Testis (tissue), 2 donors: ENCODE measurements at regions not wholly inside any gene's neighbourhood (a gene's known extent, or its start where the extent isn't known, plus 50 kb on each side); places are given as distances from the start of the nearest gene placed in this dataset.
"Not testable (repeated sequence)": the region's sequence is repeated elsewhere in the genome, so short reads cannot be mapped to it uniquely, and the experiment has no call there.

Experiments
- POLR2A ChIP-seq: fragments of 450-650 bp; IDR thresholded peaks from one replicate; pipeline ENCODE4 v1.6.1; 2017; ENCODE audit warnings: antibody characterized with exemption, mild to moderate bottlenecking, moderate library complexity
- TF ChIP-seq, protein P1 (sequence below), 3 experiments: fragments of 450-650 bp in 2 of 3; fragments of 200-600 bp in 1 of 3; sonication (generic) in 1 of 3; IDR thresholded peaks; one replicate each; pipeline ENCODE4 v1.5.1; 2016 to 2019; ENCODE audit warnings: antibody characterized with exemption in 3 of 3, mild to moderate bottlenecking in 2 of 3, moderate library complexity in 1 of 3

DNA sequence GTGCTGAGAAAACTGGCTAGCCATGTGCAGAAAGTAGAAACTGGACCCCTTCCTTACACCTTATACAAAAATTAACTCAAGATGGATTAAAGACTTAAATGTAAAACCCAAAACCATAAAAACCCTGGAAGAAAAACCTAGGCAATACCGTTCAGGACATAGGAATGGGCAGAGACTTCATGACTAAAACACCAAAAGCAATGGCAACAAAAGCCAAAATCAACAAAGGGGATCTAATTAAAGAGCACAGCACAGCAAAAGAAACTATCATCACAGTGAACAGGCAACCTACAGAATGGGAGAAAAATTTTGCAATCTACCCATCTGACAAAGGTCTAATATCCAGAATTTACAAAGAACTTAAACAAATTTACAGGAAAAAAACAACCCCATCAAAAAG, 575.2 kb upstream of the ADAMTS5 start:
- TF ChIP-seq POLR2A = not testable (repeated sequence)
- TF ChIP-seq, protein P1, sequence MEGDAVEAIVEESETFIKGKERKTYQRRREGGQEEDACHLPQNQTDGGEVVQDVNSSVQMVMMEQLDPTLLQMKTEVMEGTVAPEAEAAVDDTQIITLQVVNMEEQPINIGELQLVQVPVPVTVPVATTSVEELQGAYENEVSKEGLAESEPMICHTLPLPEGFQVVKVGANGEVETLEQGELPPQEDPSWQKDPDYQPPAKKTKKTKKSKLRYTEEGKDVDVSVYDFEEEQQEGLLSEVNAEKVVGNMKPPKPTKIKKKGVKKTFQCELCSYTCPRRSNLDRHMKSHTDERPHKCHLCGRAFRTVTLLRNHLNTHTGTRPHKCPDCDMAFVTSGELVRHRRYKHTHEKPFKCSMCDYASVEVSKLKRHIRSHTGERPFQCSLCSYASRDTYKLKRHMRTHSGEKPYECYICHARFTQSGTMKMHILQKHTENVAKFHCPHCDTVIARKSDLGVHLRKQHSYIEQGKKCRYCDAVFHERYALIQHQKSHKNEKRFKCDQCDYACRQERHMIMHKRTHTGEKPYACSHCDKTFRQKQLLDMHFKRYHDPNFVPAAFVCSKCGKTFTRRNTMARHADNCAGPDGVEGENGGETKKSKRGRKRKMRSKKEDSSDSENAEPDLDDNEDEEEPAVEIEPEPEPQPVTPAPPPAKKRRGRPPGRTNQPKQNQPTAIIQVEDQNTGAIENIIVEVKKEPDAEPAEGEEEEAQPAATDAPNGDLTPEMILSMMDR (IDR thresholded peaks at IDR 0.05) = not testable (repeated sequence)
